ENCODE measurements at regions not wholly inside any gene's neighbourhood (a gene's known extent, or its start where the extent isn't known, plus 50 kb on each side); places are given as distances from the start of the nearest gene placed in this dataset.
A peak's percentile ranks its signal among the peaks of the same experiment; 100 is the strongest.

GRCh38 chr2:128523457-128523856 is 204.8 kb upstream of the HS6ST1 start:
- no peak for DNase-seq (ENCODE audit: extremely low read depth in 1 of 2, low read depth in 1 of 2)

- no peak for DNase-seq (ENCODE audit: extremely low read depth in 1 of 2, low read depth in 1 of 2)
Observed at GRCh38 chr2:128524183-128524582, 205.5 kb upstream of the HS6ST1 start.

- DNase-seq (ENCODE audit: extremely low read depth in 1 of 2, low read depth in 1 of 2): no peak
Observed at GRCh38 chr2:128525653-128526052, 207.0 kb upstream of the HS6ST1 start.

DNA sequence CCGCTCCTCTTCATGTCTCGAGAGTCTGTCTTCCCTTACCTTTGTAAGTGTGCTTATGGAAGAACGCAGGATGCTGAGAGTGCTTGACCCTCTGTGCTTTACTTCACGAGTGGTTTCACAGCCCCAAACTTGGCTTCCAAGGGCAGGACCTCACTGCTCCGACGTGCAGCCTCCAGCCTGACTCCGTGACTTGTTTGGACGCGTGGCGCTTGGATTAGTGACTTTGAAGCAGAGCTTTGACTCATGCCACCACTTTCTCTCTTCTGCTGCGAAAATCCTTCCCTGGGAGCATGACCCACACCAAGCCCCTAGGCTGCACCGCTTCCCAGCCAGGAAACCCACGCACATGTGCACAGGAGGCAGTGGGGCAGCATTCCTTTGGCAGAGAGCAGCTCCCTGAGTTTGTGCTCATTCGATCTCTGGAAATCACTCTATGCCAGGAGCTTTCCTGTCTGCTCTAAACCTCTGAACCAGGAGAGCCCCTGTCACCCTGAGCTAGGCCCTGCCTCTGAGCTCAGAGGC is 207.8 kb upstream of the HS6ST1 start:
- no peak for DNase-seq (ENCODE audit: extremely low read depth in 1 of 2, low read depth in 1 of 2)

- no peak for DNase-seq (ENCODE audit: extremely low read depth in 1 of 2, low read depth in 1 of 2)
Observed at GRCh38 chr2:128528133-128528532, 209.5 kb upstream of the HS6ST1 start.

GRCh38 chr2:128530025-128530573 is 211.4 kb upstream of the HS6ST1 start:
- DNase-seq (ENCODE audit: extremely low read depth in 1 of 2, low read depth in 1 of 2): no peak

- DNase-seq (ENCODE audit: extremely low read depth in 1 of 2, low read depth in 1 of 2): no peak
Observed at GRCh38 chr2:128531856-128532255, 213.2 kb upstream of the HS6ST1 start.

- DNase-seq (ENCODE audit: extremely low read depth in 1 of 2, low read depth in 1 of 2): no peak
Observed at GRCh38 chr2:128533101-128533500, 214.4 kb upstream of the HS6ST1 start.

GRCh38 chr2:128534688-128535392 is 216.2 kb upstream of the HS6ST1 start:
- no peak for DNase-seq (ENCODE audit: extremely low read depth in 1 of 2, low read depth in 1 of 2)

- DNase-seq (ENCODE audit: extremely low read depth in 1 of 2, low read depth in 1 of 2): no peak
Observed at GRCh38 chr2:128535953-128536352, 217.3 kb upstream of the HS6ST1 start.

DNA sequence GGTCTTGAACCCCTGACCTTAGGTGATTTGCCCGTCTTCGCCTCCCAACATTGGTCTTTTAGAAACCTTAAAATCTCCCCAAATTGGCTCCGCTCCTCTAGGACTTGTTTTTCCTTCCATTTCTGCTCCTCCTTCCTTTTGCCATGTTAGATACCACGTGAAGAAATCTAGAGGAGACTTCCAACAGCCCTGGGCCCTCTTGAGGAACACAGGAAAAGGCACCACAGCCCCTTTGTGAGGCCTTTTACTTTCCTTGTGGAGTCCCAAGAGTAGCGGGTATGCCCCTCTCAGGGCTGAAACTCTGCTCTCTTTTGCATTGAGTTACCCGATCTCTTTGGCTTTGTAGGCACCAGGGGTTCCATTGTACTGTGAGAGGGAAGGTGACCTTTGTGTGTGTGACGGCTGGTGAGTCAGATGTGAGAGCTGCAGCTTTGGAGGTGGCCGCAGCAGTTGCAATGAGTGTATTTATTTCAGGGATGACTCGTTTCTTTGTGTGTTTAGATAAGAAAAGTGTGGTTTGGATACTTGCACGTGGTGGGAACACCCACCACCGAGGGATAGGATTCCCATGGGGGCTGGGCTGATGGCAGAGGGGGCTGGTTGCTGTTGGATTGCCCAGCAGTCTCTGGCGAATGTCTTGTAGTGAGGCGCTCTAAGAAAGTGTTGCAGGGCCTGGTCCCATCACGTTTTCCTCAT is 218.4 kb upstream of the HS6ST1 start:
- DNase-seq (ENCODE audit: extremely low read depth in 1 of 2, low read depth in 1 of 2): peak in 1 of 2 donors; percentile 41

GRCh38 chr2:128537646-128538045 is 219.0 kb upstream of the HS6ST1 start:
- DNase-seq (ENCODE audit: extremely low read depth in 1 of 2, low read depth in 1 of 2): no peak

DNA sequence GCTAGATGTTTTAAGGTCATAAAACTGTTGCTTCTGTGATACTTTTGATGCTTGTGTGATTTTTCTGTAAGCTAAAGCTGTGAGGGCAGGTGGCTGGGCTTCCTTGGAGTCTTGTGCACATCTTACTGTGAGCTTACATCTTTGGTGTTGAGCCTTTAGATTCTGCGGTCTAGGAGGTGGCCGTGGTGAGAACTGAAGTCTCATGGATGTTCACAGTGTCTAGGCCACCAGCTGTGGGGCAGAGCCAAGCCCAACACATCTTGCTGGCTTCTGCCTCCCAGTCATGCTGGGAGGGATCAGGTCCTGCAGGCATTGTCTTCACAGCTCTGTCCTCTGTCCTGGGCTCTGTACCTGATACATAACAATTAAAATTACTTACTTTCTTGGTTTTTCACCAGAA is 219.7 kb upstream of the HS6ST1 start:
- no peak for DNase-seq (ENCODE audit: extremely low read depth in 1 of 2, low read depth in 1 of 2)

DNA sequence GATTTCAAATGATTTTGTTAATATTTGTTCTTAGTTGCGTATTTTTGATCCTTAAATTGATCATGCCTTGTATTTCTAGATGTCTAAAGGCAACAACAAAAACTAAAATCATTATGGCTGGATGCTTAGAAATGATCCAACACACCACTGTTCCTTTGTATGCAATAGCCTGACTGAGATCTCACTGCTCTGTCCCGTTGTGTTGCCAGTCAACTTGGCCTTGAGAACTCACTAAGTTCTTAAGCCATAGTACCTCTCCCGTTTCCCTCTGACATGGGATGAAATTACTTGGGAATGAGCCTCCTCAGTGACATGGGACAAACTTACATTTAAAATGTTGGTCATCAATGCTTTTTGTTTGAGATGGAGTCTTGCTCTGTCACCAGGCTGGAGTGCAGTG is 222.0 kb upstream of the HS6ST1 start:
- no peak for DNase-seq (ENCODE audit: extremely low read depth in 1 of 2, low read depth in 1 of 2)

DNA sequence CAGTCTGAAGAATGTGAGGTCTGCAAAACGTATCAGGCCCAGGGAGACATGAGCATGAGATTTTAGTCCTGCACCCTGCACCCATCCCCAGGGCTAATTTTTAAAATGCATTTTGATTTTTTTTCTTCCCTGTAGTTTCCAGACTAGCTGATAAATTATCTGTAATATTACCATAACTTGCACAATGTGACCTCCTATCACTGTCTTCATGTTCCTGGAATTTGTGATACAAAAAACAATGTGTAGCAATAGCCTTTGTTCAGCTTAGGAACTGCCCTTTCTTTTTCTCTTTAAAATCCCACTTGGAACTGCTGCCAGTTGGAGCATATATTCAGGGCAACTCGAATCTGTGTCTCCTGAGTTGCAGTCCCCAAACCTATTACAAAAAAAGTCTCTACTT is 222.8 kb upstream of the HS6ST1 start:
- DNase-seq (ENCODE audit: extremely low read depth in 1 of 2, low read depth in 1 of 2): no peak

GRCh38 chr2:128543036-128543435 is 224.4 kb upstream of the HS6ST1 start:
- no peak for DNase-seq (ENCODE audit: extremely low read depth in 1 of 2, low read depth in 1 of 2)

GRCh38 chr2:128543646-128544045 is 225.0 kb upstream of the HS6ST1 start:
- DNase-seq (ENCODE audit: extremely low read depth in 1 of 2, low read depth in 1 of 2): no peak

DNA sequence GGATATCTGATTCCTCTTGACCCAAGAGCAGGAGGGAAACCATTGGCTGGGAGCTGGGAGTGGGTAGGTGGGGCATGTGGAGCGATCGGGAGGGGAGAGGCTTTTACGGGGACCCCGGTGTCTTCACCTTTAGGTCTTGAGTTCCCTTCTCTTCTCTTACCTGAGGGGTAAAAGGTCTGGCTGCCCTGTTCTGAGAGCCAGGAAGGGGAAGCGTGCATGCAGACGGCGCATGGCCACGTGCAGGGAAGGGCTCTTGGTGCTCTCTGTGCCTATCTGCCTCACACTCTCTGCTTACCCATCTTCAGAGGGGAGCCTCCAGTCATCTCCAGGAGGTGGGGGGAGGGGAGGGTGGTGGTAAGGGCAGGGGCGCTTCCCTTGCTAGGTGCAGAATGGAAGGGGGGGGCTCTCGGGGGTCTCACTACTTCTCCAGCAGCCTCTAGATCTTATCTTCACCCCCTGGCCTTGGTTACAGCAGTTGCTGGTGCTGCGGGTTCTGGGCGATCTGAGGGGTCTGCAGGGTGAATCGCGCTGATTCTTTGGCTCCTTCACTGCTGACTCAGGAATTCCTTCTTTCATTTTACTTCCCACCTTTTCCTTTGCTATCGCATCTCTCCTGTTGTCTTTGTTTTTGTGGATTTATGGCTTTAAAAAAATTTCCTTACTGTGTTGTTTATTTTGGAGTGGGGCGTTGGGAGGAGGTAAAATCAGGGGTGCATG is 225.8 kb upstream of the HS6ST1 start:
- no peak for DNase-seq (ENCODE audit: extremely low read depth in 1 of 2, low read depth in 1 of 2)

DNA sequence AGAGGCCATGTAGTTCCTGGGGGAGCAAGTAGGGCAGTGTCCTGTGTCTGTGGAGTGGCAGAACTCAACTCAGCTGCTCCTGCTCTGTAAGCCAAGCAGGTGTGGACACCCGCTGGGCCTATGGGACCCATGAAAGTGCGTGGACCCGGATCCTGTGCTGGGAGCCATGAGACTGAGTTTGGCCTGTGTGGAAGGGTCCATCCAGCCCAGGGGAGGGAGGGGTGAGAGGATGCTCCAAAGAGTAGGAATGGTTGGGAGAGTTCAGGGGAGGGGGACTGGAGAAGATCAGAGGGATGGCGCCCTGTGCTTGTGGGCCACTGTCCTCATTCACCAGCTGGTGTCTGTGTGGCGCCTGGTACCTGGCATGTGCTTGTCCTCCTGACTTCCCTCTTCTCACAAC is 226.4 kb upstream of the HS6ST1 start:
- no peak for DNase-seq (ENCODE audit: extremely low read depth in 1 of 2, low read depth in 1 of 2)

- DNase-seq (ENCODE audit: extremely low read depth in 1 of 2, low read depth in 1 of 2): no peak
Observed at GRCh38 chr2:128545829-128546228, 227.2 kb upstream of the HS6ST1 start.

DNA sequence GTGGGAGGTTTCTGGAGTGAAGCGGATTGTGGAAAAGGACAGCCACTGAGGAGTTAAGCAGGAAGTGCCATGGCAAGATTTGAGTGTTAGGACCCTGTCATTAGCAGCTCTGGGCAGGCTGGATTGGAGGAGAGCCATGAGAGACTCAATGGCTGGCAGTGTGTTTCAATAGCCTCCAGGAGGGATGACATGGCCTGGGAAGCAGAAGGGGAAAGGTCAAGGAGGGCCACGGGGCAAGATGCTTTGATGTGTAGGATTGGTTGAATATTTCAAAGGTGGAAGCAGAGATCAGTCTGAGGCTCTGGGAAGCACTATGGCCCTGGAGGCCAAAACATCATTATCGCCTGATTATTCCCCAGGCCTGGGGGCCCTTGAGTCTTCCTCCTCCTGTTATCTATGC is 229.0 kb upstream of the HS6ST1 start:
- no peak for DNase-seq (ENCODE audit: extremely low read depth in 1 of 2, low read depth in 1 of 2)

All from stimulated activated CD8-positive, alpha-beta memory T cell treated with anti-CD3 and anti-CD28 coated beads, Interleukin-7, amount 100 ng/mL, for 48 hours (primary cell).